ENCODE measurements at regions not wholly inside any gene's neighbourhood (a gene's known extent, or its start where the extent isn't known, plus 50 kb on each side); places are given as distances from the start of the nearest gene placed in this dataset.

GRCh38 chr3:30187366-30187765, 419.0 kb upstream of the TGFBR2 start:
- TF ChIP-seq CTCF (conservative IDR thresholded peaks at IDR 0.05; ENCODE audit: low read depth, low read length) = no peak
- no peak for TF ChIP-seq MAZ (IDR thresholded peaks at IDR 0.05; ENCODE audit: borderline replicate concordance, low read depth, low read length)
- TF ChIP-seq POLR2A (IDR thresholded peaks at IDR 0.05; ENCODE audit: low read depth, low read length) = no peak
- no peak for TF ChIP-seq CEBPB (IDR thresholded peaks at IDR 0.05; ENCODE audit: low read depth, low read length)
- TF ChIP-seq MAFK (IDR thresholded peaks at IDR 0.05; ENCODE audit: low read depth, low read length) = no peak
- TF ChIP-seq FOS (IDR thresholded peaks at IDR 0.05; ENCODE audit: low read depth, low read length) = no peak
- no peak for TF ChIP-seq RCOR1 (IDR thresholded peaks at IDR 0.05; ENCODE audit: insufficient replicate concordance, low read length)
- TF ChIP-seq RAD21 (IDR thresholded peaks at IDR 0.05; ENCODE audit: low read length) = no peak
- TF ChIP-seq BHLHE40 (IDR thresholded peaks at IDR 0.05; ENCODE audit: low read depth, low read length) = no peak
- TF ChIP-seq RFX5 (IDR thresholded peaks at IDR 0.05; ENCODE audit: low read depth, low read length) = no peak
- TF ChIP-seq MXI1 (IDR thresholded peaks at IDR 0.05; ENCODE audit: borderline replicate concordance, low read depth, low read length) = no peak
- TF ChIP-seq ELK1 (IDR thresholded peaks at IDR 0.05; ENCODE audit: borderline replicate concordance, low read depth, low read length) = no peak

Measured in IMR-90 (cell line).